ENCODE measurements at regions not wholly inside any gene's neighbourhood (a gene's known extent, or its start where the extent isn't known, plus 50 kb on each side); places are given as distances from the start of the nearest gene placed in this dataset.
"Not testable (repeated sequence)": the region's sequence is repeated elsewhere in the genome, so short reads cannot be mapped to it uniquely, and the experiment has no call there.

DNA sequence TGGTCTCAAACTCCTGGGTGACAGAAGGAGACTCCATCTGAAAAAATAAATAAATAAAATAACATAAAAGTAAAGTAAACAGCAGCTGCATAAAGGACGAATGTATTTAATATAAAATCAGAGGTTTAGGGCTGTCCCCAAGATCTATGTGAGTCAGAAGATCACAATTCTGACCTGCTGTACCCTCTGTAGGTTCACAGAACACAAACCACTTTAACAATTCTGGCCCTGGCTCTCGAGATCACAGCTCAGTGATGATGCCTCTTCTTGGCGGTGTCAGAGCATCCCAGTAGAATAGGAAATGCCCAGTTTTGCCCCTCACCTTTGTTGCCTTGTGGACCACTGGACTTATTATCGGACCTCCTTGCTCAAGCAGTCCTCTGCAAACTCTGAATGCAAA is 380.9 kb downstream of the TLE1 start:
- TF ChIP-seq, protein P1, sequence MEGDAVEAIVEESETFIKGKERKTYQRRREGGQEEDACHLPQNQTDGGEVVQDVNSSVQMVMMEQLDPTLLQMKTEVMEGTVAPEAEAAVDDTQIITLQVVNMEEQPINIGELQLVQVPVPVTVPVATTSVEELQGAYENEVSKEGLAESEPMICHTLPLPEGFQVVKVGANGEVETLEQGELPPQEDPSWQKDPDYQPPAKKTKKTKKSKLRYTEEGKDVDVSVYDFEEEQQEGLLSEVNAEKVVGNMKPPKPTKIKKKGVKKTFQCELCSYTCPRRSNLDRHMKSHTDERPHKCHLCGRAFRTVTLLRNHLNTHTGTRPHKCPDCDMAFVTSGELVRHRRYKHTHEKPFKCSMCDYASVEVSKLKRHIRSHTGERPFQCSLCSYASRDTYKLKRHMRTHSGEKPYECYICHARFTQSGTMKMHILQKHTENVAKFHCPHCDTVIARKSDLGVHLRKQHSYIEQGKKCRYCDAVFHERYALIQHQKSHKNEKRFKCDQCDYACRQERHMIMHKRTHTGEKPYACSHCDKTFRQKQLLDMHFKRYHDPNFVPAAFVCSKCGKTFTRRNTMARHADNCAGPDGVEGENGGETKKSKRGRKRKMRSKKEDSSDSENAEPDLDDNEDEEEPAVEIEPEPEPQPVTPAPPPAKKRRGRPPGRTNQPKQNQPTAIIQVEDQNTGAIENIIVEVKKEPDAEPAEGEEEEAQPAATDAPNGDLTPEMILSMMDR (IDR thresholded peaks at IDR 0.05; ENCODE audit: low read depth, low read length) = no peak
- no peak for DNase-seq (ENCODE audit: extremely low read depth, low read depth)

DNA sequence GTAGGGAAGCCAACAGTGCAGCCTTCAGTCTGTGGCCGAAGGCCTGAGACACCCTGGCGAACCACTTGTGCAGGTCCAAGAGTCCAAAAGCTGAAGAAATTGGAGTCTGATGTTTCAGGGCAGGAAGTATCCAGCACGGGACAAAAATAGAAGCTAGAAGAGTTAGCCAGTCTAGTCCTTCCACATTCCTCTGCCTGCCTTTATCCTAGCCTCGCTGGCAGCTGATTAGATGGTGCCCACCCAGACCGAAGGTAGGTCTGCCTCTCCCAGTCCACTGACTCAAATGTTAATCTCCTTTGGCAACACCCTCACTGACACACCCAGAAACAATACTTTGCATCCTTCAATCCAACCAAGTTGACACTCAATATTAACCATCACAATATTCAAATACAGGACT is 381.6 kb downstream of the TLE1 start:
- DNase-seq (ENCODE audit: extremely low read depth, low read depth) = not testable (repeated sequence)

DNA sequence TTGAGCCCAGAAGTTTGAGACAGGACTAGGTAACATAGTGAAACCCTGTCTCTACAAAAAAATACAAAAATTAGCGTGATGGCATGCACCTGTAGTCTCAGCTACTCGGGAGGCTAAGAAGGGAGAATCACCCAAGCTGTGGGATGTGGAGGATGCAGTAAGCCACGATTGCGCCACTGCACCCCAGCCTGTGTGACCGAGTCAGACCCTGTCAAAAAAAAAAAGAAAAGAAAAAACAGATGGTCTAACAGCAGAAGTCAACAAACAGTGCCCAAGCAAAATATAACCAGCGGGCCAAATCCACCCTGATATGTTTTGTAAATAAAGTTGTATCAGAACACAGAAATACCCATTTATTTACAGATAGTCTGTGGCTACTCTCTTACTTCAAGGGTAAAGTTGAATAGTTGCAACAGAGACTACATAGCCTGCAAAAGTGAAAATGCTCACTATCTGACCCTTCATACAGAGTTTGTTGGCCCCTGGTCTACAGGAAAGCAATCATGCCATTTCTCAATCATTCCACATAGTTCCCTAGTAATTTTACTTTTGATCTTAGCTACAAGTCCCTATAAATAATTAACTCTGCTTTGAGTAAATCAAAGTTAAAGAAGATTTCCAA is 383.7 kb downstream of the TLE1 start:
- TF ChIP-seq, protein P1 (IDR thresholded peaks at IDR 0.05; ENCODE audit: low read depth, low read length) = no peak
- DNase-seq (ENCODE audit: extremely low read depth, low read depth) = no peak

DNA sequence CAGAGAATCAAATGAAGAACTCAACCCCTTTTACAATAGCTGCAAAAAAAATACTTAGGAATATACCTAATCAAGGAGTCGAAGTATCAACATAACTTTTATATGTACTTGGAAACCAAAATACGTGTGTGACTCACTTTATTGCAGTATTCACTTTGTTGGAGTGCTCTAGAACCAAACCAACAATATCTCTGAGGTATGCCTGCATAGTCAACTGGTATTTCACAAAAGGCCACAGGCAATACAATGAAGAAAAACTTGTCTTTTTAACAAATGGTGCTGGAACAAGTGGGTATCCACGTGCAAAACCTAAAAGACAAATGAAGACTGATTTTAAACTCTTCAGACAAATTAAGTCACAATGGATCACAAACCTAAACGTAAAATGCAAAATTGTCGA is 385.7 kb downstream of the TLE1 start:
- TF ChIP-seq, protein P1 (IDR thresholded peaks at IDR 0.05; ENCODE audit: low read depth, low read length) = no peak
- no peak for DNase-seq (ENCODE audit: extremely low read depth, low read depth)

DNA sequence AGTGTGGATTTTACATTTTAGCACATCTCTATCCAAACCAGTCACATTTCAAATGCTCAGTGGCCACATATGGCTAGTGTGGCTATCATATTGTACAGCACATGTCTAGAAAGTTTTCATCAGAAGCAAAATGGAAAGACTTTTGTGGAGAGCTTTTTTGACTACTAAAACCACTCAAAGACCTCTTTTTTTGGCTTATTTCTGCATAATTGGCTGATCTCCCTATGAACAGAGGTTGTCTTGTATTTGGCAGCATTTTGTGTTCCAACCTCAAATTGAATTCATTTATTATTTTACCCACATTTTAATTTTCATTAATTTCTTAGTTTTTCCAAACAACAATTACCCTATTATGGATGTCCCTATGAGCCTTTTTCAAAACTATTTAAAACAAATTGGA is 395.7 kb downstream of the TLE1 start:
- TF ChIP-seq, protein P1 (IDR thresholded peaks at IDR 0.05; ENCODE audit: low read depth, low read length) = no peak
- DNase-seq (ENCODE audit: extremely low read depth, low read depth) = no peak

DNA sequence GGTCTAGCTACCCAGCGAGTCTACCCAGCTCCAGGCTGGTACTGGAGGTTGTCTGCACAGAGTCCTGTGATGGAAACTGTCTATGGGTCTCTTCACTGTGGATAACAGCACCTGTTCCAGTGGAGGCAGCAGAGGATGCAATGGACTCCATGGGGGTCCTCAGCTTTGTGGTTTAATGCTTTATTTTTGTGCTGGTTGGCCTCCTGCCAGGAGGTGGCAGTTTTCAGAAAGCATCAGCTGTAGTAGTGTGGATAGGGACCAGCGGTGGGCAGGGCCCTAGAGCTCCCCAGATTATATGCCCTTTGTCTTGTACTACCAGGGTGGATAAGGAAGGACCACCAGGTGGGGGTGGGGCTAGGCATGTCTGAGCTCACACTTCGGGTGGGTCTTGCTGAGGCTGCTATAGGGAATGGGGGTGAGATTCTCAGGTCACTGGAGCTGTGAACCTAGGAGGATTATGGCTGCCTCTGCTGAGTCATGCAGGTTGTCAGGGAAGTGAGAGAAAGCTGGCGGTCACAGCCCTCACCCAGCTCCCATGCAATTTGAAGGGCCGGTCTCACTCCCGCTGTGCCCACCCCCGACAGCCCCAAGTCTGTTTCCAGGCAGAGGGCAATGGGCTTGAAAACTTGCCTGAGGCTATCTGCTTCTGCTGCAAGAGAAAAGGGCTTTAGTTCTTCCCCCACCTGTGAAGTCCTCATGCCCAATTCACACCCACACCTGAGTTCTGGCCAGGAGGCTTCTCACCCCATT is 397.1 kb downstream of the TLE1 start:
- TF ChIP-seq, protein P1 (IDR thresholded peaks at IDR 0.05; ENCODE audit: low read depth, low read length) = no peak
- DNase-seq (ENCODE audit: extremely low read depth, low read depth) = no peak

DNA sequence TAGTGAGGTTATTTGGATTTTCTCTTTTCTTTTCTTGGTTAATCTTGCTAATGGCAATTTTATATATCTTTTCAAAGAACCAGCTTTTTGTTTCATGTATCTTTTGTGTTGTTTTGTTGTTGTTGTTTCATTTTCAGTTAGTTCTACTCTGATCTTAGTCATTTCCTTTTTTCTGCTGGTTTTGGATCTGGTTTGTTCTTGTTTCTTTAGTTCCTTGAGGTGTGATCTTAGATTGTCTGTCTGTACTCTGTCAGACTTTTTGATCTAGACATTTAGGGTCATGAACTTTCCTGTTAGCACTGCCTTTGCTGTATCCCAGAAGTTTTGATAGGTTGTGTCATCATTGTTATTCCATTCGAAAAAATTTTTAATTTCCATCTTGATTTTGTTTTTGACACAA is 399.7 kb downstream of the TLE1 start:
- TF ChIP-seq, protein P1 (IDR thresholded peaks at IDR 0.05; ENCODE audit: low read depth, low read length) = no peak
- no peak for DNase-seq (ENCODE audit: extremely low read depth, low read depth)

DNA sequence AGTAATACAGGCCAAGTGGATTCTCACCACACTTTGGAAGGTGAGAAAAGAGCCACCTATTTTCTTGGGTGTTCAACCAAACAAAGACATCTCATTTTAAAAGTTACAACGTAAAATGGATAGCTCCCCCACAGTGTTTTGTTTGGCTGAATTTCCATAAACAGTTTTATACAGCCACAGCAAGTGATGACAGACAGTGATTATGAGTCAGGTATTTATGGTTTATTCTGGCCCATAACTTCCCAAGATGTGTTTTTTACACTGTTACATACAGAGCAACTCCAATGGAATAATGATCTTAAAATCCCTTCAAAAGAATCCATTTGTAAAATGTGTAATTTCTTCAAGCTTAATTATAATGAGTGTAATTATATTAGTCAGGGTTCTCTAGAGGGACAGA is 421.3 kb downstream of the TLE1 start:
- no peak for DNase-seq (ENCODE audit: extremely low read depth, low read depth)
- TF ChIP-seq, protein P1 (IDR thresholded peaks at IDR 0.05; ENCODE audit: low read depth, low read length) = no peak

All from AG09319 (cell line).